Subcutaneous abdominal adipose tissue (tissue), 5 donors: ENCODE measurements at regions not wholly inside any gene's neighbourhood (a gene's known extent, or its start where the extent isn't known, plus 50 kb on each side); places are given as distances from the start of the nearest gene placed in this dataset.
"Not testable (repeated sequence)": the region's sequence is repeated elsewhere in the genome, so short reads cannot be mapped to it uniquely, and the experiment has no call there.

ENCODE experiments used
- H3K27ac ChIP-seq: one replicate; pipeline ENCODE4 v1.7.0; 2013; ENCODE audit warnings: low read depth, mild to moderate bottlenecking, inconsistent platforms, low read length, moderate library complexity
- H3K27me3 ChIP-seq, 5 donors: one replicate each; pipeline ENCODE4 v1.7.0; 2013; ENCODE audit warnings: low read length in 5 of 5, inconsistent platforms in 1 of 5; ENCODE audit not compliant: control insufficient read depth in 5 of 5, insufficient read depth in 4 of 5
- H3K36me3 ChIP-seq, 5 donors: one replicate each; pipeline ENCODE4 v1.7.0; 2013; ENCODE audit warnings: low read length in 5 of 5; ENCODE audit not compliant: control insufficient read depth in 5 of 5, insufficient read depth in 5 of 5
- H3K4me1 ChIP-seq, 5 donors: one replicate each; pipeline ENCODE4 v1.7.0; 2013; ENCODE audit warnings: low read length in 5 of 5, mild to moderate bottlenecking in 3 of 5, moderate library complexity in 1 of 5; ENCODE audit not compliant: control insufficient read depth in 5 of 5, insufficient read depth in 5 of 5
- H3K4me3 ChIP-seq, 5 donors: one replicate each; pipeline ENCODE4 v1.7.0; 2013; ENCODE audit warnings: low read length in 5 of 5, low read depth in 1 of 5
- H3K9ac ChIP-seq, 5 donors: one replicate each; pipeline ENCODE4 v1.7.0; 2013; ENCODE audit warnings: low read length in 5 of 5, mild to moderate bottlenecking in 4 of 5, moderate library complexity in 3 of 5
- H3K9me3 ChIP-seq, 5 donors: one replicate each; pipeline ENCODE4 v1.7.0; 2013; ENCODE audit warnings: low read length in 5 of 5; ENCODE audit not compliant: control insufficient read depth in 5 of 5
- donor health status: healthy.
- donor health status: healthy.
- donor health status: healthy.
- donor health status: healthy.
- donor health status: healthy.

DNA sequence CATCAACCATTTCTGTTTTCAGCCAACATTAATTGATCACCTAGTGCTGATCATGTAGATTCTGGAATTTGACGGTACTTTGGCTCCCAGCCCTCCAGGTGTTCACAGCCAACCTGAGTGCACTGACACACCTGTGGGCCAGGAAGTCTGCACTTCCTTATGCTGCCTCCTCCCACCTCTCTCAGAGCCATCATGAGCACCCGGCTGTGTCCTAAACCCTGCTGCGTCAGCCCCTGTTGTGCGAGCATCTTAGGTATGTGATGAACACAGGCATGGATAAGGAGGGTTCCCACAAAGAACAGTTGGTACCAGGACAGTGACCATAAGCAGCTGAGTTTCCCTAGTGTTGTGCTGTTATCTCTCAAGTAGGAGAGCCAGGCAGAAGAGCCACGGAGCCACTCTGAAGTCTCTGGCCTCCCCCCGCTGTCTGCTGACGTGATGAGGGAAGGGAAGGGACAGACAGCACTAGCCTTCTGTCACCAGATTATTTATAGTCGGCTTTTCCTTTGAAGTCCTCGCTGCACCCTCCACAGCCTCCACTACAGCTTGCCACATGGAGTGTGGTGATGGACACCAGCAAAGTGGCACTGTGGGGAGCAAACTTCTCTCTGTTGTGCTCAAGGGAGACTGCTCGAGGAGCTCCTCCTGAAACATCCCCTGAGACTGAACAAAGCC is 162.8 kb upstream of the ANKFN1 start:
- Histone ChIP-seq H3K27me3 (peaks cover 0 to 3% (median 0%) of the 10 kb centered on the region in 5 donors), H3K4me1 (no peaks in the 10 kb centered on the region), H3K9ac (no peak overlapping the region), H3K9me3 (peaks cover 0 to 5% (median 0%) of the 10 kb centered on the region in 5 donors), H3K4me3 (no peak overlapping the region), H3K27ac (no peak overlapping the region), H3K36me3 (no peaks in the 10 kb centered on the region)

DNA sequence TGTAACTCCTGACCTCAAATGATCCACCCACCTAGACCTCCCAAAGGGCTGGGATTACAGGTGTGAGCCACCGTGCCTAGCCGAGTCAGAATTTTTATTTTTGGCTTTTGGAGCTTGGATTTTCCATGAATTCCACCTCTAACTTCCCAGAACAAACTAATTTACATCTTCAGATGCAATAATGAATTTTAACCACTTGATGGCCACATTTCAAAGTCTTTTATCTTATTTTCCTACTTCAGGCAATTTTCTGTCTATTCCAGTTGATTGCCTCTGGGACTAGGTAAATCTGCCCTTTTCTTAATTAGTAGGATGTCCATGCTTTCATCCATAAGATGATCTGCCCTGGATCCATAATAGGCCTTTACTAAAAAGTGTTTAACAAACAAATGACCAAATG is 156.4 kb upstream of the ANKFN1 start:
- Histone ChIP-seq H3K4me1 (no peaks in the 10 kb centered on the region), H3K36me3 (no peaks in the 10 kb centered on the region), H3K27me3 (no peaks in the 10 kb centered on the region), H3K27ac (no peak overlapping the region), H3K4me3 (no peak overlapping the region), H3K9me3 (peaks cover 0 to 7% (median 0%) of the 10 kb centered on the region in 5 donors), H3K9ac (no peak overlapping the region)

DNA sequence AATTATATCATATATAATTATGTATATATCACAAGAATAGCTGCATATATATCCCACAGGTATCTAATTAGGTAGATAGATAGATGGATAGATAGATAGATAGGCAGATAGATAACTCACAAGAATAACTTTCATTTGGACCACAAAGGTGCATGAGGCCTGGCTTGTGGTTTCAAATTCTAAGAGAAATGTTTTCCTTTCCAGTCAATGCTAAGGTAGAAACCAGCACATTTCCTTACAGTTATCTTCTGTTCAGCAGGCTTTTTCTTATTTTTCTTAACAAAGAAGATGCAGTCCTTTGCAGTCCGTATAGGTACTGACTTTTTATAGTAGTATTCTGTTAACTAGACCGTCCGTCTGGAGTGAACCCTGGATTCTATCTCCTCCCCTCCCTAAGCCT is 152.9 kb upstream of the ANKFN1 start:
- Histone ChIP-seq H3K4me1 (no peaks in the 10 kb centered on the region), H3K27ac (no peak overlapping the region), H3K36me3 (no peaks in the 10 kb centered on the region), H3K9ac (no peak overlapping the region), H3K27me3 (no peaks in the 10 kb centered on the region), H3K4me3 (no peak overlapping the region), H3K9me3 (peaks cover 0 to 2% (median 0%) of the 10 kb centered on the region in 5 donors)

DNA sequence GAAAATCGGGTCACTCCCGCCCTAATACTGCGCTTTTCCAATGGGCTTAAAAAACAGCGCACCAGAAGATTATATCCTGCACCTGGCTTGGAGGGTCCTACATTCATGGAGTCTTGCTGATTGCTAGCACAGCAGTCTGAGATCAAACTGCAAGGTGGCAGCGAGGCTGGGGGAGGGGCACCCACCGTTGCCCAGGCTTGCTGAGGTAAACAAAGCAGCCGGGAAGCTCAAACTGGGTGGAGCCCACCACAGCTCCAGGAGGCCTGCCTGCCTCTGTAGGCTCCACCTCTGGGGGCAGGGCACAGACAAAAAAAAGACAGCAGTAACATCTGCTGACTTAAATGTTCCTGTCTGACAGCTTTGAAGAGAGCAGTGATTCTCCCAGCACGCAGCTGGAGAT is 150.6 kb upstream of the ANKFN1 start:
- not testable (repeated sequence) for H3K4me1 ChIP-seq, H3K36me3 ChIP-seq, H3K9ac ChIP-seq, H3K4me3 ChIP-seq, H3K27ac ChIP-seq, H3K9me3 ChIP-seq, H3K27me3 ChIP-seq

DNA sequence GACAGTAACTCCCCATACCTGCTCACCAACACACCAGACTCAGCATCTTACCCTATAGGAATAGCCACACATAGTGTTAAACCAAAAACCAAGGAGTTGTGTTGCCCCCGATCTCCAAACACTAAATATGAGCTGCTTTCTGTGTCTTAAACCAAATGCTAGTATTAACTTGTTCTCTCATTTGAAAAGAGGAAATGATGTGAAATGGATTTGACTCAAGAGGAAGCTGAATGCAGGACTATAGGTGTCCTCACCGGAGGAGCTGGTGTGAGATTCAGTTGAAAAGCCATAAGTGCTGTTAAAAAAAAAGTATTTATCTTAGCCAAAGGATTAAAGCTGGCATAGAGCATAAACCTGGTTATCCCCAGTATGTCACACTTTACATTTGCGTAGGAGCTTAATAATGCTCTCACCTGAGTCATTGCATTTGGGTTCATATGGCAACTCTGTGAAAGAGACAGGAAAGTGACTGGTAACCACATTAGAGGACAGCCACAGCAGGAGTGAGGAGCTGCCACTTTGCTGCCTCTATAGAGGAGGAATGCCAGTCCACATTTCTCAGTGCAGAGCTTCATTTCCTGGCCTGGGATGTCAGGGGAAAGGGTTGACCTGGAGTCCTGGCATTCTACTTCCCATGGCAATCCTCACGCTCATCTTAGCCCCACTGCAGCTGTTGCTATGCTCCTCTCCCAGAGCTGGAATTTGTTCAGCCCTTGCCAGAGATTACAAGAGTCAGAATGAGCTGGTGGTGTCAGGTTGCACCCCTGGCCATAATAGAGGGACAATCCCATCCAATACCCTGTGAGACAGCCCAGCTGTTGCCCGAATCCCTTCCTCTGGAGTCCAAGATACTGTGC is 143.3 kb upstream of the ANKFN1 start:
- no peak overlapping the region for H3K4me3 ChIP-seq
- H3K27ac ChIP-seq, result no peak overlapping the region
- H3K9ac ChIP-seq, result no peak overlapping the region
- H3K9me3 ChIP-seq, result peaks cover 0 to 6% (median 4%) of the 10 kb centered on the region in 5 donors
- no peaks in the 10 kb centered on the region for H3K27me3 ChIP-seq
- no peaks in the 10 kb centered on the region for H3K36me3 ChIP-seq
- no peaks in the 10 kb centered on the region for H3K4me1 ChIP-seq

DNA sequence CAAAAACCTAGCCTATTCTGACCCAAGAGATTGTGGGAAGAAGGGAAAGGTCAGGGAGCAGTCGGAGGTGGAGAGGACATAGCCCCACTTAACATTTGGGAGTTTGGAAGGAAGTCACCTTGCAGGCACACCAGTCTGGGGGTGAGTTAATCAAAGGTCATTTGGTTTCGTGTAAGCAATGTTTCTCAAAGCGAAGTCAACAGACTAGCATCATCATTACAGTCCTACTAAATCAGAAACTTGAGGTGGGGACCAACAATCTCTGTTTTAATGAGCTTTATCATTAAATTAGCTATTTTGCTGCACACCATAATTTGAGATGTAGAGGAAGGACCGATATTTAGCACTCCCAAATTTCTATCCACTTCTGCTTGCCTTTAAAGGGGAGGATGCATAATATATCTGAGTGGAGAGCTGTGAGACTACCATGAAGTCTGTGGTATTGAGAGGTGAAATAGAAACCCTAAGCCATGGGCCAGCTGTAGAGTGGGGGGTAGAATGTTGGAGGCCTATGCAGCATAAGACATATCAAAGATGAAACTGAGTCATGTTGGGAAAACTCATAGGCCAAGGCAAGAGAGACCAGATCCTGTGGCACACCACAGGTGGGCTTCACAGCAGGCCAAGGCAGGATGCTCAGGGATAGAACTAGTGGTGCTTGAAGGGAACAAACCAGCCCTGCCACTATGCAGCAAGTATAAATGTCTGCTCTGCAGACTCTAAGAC is 141.7 kb upstream of the ANKFN1 start:
- Histone ChIP-seq H3K9ac (no peak overlapping the region), H3K4me3 (no peak overlapping the region), H3K36me3 (no peaks in the 10 kb centered on the region), H3K4me1 (no peaks in the 10 kb centered on the region), H3K27ac (no peak overlapping the region), H3K27me3 (no peaks in the 10 kb centered on the region), H3K9me3 (peaks cover 0 to 6% (median 4%) of the 10 kb centered on the region in 5 donors)

DNA sequence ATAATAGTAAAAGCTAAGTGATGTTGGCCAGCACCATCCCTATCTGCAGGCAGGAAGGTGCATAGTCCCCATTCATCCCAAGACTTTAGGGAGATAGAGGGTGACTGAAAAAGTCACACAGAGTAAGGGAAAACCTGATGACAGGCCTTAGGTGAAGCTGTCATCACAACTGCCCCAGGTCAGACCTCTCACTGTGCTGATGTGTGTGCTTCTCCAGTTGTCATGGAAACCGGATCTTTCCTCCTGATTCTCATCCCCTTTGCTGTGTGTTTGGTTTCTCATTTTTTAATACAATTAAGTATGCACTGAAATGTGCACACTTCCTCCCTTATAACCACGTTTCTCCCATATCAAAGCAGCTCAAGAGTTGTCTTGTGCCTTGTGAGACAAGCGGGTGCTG is 135.1 kb upstream of the ANKFN1 start:
- H3K4me1 ChIP-seq, result no peaks in the 10 kb centered on the region
- no peaks in the 10 kb centered on the region for H3K27me3 ChIP-seq
- H3K36me3 ChIP-seq, result no peaks in the 10 kb centered on the region
- H3K27ac ChIP-seq, result no peak overlapping the region
- H3K9me3 ChIP-seq, result peaks cover 0 to 4% (median 0%) of the 10 kb centered on the region in 5 donors
- no peak overlapping the region for H3K9ac ChIP-seq
- no peak overlapping the region for H3K4me3 ChIP-seq

DNA sequence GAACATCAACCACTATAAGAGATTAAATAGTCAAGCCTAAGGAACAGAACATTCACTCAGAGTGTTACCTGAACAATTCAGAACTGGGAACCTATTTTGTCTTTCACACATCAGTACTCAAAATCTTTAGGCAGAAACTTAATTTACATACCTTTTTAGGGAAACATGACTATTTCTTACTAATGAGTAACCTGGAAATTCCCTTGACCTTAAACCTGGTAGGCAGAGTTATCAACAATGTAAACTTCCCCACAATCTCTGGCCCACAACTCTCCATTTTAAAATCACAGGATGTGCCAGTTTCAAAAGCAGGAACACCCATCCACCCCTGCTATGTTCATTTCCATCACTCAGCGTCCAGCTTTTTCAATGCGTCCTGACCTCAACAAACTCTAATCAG is 132.9 kb upstream of the ANKFN1 start:
- H3K9me3 ChIP-seq, result no peaks in the 10 kb centered on the region
- H3K27ac ChIP-seq, result no peak overlapping the region
- no peak overlapping the region for H3K4me3 ChIP-seq
- no peaks in the 10 kb centered on the region for H3K27me3 ChIP-seq
- no peaks in the 10 kb centered on the region for H3K4me1 ChIP-seq
- H3K9ac ChIP-seq, result no peak overlapping the region
- H3K36me3 ChIP-seq, result no peaks in the 10 kb centered on the region

DNA sequence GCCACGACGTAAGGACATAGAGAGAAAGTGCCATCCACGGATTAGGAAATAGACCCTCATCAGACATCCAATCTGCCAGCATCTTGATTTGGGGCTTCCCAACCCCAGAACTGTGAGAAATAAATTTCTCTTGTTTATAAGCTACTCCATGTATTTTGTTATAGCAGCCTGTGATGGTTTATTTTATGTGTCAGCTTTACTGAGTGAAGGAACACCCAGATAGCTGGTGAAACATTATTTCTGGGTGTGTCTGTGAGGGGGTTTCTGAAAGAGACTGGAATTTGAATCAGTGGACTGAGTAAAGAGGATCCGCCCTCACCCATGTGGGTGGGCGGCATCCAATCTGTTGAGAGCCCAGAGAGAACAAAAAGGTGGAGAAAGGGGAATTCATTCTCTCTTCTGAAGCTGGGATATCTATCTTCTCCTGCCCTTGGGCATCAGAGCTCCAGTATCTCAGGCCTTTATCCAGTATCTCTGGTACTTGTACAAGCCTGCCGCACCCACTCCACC is 131.5 kb upstream of the ANKFN1 start:
- H3K36me3 ChIP-seq, result no peaks in the 10 kb centered on the region
- no peak overlapping the region for H3K27ac ChIP-seq
- no peaks in the 10 kb centered on the region for H3K27me3 ChIP-seq

DNA sequence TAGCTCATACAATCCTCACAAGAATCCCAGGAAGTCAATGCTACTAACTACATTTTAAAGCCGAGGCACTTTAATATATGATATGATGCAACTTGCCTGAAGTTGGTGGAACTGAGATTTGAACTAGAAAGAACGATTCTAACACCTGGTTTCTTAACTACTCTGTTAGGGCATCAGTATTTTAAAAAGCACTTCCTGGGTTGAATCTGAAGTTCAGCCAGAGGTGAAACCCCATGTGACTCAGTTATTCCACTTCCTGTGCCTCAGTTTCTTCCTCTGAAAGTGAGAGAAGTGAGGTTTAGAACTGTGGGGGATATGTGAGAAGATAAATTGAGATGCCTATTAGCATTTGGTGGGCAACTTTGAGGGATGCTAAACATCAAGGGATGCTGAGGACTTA is 129.4 kb upstream of the ANKFN1 start:
- no peaks in the 10 kb centered on the region for H3K27me3 ChIP-seq
- H3K36me3 ChIP-seq, result no peaks in the 10 kb centered on the region
- no peak overlapping the region for H3K4me3 ChIP-seq
- no peak overlapping the region for H3K27ac ChIP-seq
- H3K4me1 ChIP-seq, result no peaks in the 10 kb centered on the region
- no peak overlapping the region for H3K9ac ChIP-seq
- no peaks in the 10 kb centered on the region for H3K9me3 ChIP-seq

More for the DNA sequence above, 131.5 kb upstream of the ANKFN1 start:
- no peaks in the 10 kb centered on the region for H3K4me1 ChIP-seq
- H3K4me3 ChIP-seq, result no peak overlapping the region
- no peaks in the 10 kb centered on the region for H3K9me3 ChIP-seq
- H3K9ac ChIP-seq, result no peak overlapping the region
